Stimulated activated CD8-positive, alpha-beta memory T cell treated with anti-CD3 and anti-CD28 coated beads, Interleukin-4, amount 100 ng/mL, for 24 hours (primary cell): ENCODE measurements at regions not wholly inside any gene's neighbourhood (a gene's known extent, or its start where the extent isn't known, plus 50 kb on each side); places are given as distances from the start of the nearest gene placed in this dataset.
"Not testable (repeated sequence)": the region's sequence is repeated elsewhere in the genome, so short reads cannot be mapped to it uniquely, and the experiment has no call there.

Experiments used
- DNase-seq: peaks from one replicate; pipeline ENCODE4 v3.0.0-alpha.2; 2020; ENCODE audit warnings: low read depth

- not testable (repeated sequence) for DNase-seq
Measured at GRCh38 chr10:131581547-131581946, 270.0 kb upstream of the TCERG1L start.

- no peak for DNase-seq
Measured at GRCh38 chr10:131584287-131584686, 272.8 kb upstream of the TCERG1L start.

- no peak for DNase-seq
Measured at GRCh38 chr10:131585761-131586160, 274.2 kb upstream of the TCERG1L start.

- no peak for DNase-seq
Measured at GRCh38 chr10:131586958-131587357, 275.4 kb upstream of the TCERG1L start.

- DNase-seq: no peak
Measured at GRCh38 chr10:131587976-131588680, 276.6 kb upstream of the TCERG1L start.

GRCh38 chr10:131588704-131589220 is 277.2 kb upstream of the TCERG1L start:
- DNase-seq: no peak

GRCh38 chr10:131590567-131590966 is 279.0 kb upstream of the TCERG1L start:
- no peak for DNase-seq

GRCh38 chr10:131591936-131592335 is 280.4 kb upstream of the TCERG1L start:
- no peak for DNase-seq

- no peak for DNase-seq
Measured at GRCh38 chr10:131609176-131609575, 291.6 kb upstream of the PPP2R2D start.

- DNase-seq: no peak
Measured at GRCh38 chr10:131615150-131615549, 285.7 kb upstream of the PPP2R2D start.

- DNase-seq: no peak
Measured at GRCh38 chr10:131616040-131616439, 284.8 kb upstream of the PPP2R2D start.

- no peak for DNase-seq
Measured at GRCh38 chr10:131617113-131617858, 283.5 kb upstream of the PPP2R2D start.

GRCh38 chr10:131618587-131619267 is 282.1 kb upstream of the PPP2R2D start:
- no peak for DNase-seq

GRCh38 chr10:131620314-131620713 is 280.5 kb upstream of the PPP2R2D start:
- DNase-seq: no peak

- no peak for DNase-seq
Measured at GRCh38 chr10:131620904-131621303, 279.9 kb upstream of the PPP2R2D start.

GRCh38 chr10:131621784-131622624 is 278.8 kb upstream of the PPP2R2D start:
- no peak for DNase-seq

GRCh38 chr10:131625041-131625440 is 275.8 kb upstream of the PPP2R2D start:
- no peak for DNase-seq

- no peak for DNase-seq
Measured at GRCh38 chr10:131626274-131626673, 274.5 kb upstream of the PPP2R2D start.

- no peak for DNase-seq
Measured at GRCh38 chr10:131629026-131629770, 271.6 kb upstream of the PPP2R2D start.

GRCh38 chr10:131630772-131631258 is 270.0 kb upstream of the PPP2R2D start:
- DNase-seq: no peak

- no peak for DNase-seq
Measured at GRCh38 chr10:131631619-131632018, 269.2 kb upstream of the PPP2R2D start.
